Right hindlimb (tissue), 1 donor: ENCODE measurements at regions not wholly inside any gene's neighbourhood (a gene's known extent, or its start where the extent isn't known, plus 50 kb on each side); places are given as distances from the start of the nearest gene placed in this dataset.

Experiments
- DNase-seq: peaks from one replicate; pipeline ENCODE4 v3.0.0-alpha.2; 2018

DNA sequence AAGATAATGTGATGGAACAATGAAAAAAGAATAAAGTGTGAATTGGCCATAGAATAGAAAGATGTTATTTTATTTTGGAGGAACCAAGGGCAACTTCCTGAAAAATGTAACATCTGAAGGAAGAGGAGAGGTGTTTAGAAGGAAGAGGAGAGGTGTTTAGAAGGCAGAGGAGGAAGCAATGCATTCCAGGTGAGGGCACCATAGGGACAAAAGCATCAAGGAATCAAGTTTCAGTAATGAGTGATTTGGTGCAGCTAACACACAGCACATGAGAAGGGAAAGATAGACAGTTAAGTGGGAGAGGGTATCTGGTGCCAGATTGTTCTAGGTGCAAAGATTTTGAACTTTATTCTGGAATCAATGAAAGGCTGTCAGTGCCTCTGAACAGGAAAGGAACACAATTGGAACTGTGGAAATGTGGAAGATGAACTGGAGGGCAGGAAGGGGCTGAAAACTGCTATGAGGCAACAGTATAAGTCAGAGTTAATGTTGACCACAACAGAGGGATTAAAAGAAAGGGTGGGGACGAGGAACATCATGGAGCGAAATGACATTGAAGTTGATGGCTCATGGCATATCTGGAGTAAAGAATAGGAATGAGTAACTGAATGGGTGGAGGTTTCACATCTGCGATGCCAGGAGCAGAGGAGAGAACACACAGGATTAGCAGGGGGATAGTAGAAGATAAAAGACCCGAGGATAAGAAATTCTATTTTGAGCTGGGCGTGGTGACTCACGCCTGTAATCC is 326.6 kb downstream of the LRIG3 start:
- no peak for DNase-seq

DNA sequence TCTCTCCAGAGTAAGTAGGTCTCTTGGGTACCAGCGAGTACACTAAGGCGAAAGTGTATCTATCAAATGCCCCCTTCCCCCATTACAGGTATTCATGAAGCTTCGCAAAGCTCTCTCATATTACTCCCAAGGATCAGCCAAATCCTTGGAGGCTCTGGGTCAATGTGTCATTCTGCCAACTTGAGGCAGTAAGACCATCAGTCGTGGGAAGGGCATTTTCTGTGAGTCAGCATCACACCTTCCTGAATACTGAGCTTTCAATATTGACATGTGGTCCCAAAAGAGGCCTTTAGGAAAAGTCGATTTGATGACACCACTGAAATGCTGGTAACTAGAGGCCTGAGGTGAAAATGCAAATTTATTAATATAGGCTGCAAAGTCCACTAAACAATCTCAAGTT is 323.9 kb downstream of the LRIG3 start:
- no peak for DNase-seq

DNA sequence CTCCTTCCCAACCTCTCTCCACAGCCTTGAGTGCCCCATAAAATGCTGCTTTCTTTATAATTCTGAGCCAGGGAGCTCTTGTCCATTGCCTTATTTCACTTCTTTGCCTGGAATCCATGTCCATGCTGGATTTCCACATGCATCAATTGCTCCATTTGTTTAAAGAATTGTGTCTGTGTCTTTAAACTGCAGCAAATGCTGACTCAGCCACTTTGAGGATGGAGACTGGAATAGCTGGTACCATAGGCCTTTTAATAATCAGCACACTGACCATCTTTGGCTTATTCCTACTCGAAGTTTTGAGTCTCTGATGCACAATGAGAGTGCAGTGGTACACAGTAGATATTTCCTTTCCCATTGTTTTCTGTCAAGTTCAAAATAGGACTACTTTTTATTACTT is 318.8 kb downstream of the LRIG3 start:
- DNase-seq: no peak

- no peak for DNase-seq
These were observed 318.1 kb downstream of the LRIG3 start for GRCh38 chr12:58602179-58602578.

- no peak for DNase-seq
These were observed 317.6 kb downstream of the LRIG3 start for GRCh38 chr12:58602736-58603135.

DNA sequence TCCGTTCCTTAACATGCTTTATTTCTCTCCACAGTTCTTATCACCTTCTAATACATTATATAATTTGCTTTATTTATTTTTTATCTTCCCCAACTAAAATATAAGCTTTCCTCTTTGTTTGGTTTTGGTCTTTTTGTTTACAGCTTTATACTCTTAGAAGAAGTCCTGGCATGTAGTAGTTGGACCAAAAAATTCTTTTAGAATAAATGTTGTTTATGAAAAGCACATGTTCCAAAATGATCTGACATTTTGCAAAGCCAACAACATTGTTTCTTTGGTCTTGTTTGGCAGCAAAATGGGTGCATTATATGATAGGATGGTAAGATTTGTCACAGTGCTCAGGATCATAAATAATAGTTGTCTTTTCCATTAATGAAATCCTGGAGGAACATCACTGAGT is 312.5 kb downstream of the LRIG3 start:
- no peak for DNase-seq

- no peak for DNase-seq
These were observed 311.6 kb downstream of the LRIG3 start for GRCh38 chr12:58608711-58609110.

- DNase-seq: no peak
These were observed 305.3 kb downstream of the LRIG3 start for GRCh38 chr12:58615047-58615446.

- DNase-seq: no peak
These were observed 304.7 kb downstream of the LRIG3 start for GRCh38 chr12:58615576-58615975.

DNA sequence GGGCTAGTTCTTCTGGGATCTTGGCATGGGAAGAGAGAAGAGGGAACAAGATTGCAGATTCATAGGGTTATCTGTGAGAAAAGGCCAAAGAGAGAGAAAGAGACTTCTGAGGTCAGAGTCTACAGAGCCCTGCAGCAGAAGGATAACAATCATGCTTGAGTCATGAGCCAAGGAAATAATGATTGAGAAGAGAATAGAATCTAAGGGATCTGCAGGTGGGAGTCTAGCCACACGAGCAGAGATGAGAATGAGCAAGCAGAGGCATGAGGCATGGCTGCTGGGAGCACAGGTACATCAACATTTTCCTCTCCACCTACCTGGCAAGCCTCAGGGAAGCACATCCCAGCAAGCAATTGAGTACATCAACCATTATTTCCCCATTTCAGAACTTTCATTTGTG is 303.7 kb downstream of the LRIG3 start:
- DNase-seq: no peak

GRCh38 chr12:58621126-58621525 is 299.2 kb downstream of the LRIG3 start:
- no peak for DNase-seq

DNA sequence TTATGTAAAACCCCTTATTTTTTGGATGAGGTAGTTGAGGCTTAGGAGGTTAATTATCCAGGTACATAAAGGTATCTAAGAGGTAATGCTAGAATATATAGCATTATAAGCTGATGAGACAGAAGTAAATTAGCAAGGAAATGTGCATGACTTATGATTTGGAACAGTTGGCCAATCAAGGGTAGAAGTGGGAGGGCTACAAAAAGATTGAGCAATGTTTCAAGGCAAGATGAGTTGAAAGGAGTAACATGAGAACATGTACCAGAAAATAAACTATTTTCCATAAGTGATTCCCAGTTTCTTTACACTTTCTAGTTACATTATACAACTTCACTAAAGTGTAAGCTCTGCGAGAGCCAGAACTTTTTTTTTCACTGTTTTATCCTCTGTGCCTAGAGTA is 290.9 kb downstream of the LRIG3 start:
- DNase-seq: no peak

DNA sequence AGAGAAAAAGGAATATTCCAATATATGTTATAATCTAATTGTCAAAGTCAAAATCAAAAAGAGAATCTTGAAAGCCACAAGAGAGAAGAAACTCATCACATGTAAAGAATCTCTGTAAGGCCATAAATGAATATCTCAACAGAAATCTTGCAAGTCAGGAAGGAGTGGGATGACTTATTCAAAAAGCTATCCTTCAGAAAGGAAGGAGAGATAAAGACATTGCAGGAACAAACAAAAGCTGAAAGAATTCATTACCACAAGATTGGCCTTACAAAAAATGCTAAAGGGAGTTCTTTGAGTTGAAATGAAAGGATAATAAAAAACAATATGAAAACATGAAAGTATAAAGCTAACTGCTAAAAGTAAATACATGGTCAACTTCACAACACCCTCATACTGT is 286.8 kb downstream of the LRIG3 start:
- DNase-seq: no peak

DNA sequence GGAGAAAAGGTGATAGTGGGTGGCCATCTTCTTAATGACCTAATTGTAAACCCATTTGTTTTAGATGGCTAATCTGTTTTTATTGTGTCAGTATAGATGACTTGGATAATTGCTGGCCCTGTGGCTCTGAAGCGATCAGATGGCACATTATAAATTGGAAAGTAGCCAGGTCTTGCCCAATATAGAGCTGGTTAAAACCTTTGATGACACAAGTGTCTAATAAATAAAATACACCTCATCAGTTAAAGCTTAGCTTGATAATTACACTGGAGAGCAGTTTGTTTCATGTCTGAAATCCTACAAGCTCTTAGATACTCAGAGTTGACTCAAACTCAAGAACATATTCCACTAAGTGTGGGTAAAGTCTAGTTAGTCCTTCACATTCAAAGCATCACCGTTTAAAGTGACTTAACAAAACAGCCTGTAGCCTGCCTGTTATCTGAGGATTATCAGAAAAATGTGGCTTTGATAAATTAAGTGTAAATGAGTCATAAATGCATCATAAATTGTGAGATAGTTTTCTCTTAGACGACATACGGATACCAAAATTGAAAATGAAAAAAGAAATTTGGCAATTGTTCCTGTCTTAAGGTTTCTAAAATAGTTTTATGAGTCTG is 280.9 kb downstream of the LRIG3 start:
- no peak for DNase-seq

GRCh38 chr12:58640314-58640713 is 280.0 kb downstream of the LRIG3 start:
- no peak for DNase-seq

DNA sequence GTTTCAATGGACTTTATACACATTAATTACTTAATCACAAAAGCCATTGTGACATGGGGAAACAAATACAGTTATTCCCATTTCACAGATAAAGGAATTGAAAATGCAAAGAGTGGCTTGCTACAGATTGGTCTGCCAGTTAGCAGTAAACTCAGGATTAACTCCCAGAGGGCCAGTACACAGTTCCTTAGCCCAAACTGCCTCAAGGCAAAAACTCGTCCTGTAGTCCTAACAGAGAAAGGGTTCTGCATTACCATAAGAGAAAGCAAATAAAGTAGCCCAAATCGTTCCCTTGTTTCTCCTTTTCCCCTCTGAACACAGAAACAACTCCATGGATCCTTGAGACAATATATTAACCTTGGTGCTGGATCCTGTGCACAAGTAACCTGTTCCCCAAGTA is 274.4 kb downstream of the LRIG3 start:
- no peak for DNase-seq

DNA sequence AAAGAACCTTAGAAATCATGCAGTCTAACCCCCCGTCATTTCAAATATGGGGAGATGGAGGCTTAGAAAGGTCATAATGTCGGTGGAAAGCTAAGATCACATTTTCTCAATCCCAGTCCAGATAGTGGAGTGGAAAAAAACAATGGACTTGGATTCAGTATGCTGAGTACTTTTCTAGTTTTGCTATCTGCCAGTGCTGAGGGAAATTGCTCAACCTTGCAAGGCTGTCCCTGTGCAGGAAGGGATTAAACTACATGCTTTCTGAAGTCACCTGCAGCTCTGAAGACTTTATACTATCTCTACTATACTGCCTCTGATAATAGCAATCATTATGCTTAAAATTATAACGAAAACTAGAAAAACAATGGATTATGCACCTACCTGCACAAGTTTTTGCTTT is 272.8 kb downstream of the LRIG3 start:
- DNase-seq: no peak

DNA sequence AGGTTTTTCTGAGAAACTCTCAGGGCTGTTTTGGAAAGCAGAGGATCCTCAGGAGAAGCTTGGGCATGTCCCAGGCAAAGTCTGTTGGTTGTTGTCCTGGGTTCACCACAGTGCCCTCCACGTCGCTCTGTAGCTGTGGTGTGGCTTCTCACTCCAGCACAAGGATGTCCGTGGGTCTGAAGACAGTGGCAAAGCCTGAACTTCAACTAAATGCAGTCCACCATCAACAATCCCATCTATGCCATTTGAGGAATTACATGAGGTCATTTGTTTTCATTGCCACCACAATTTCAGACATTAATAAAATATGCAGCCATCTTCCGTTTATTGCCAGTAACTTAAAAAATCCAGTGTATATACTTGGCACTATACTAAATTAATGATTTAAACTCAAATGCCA is 272.1 kb downstream of the LRIG3 start:
- peak; percentile 31 for DNase-seq

DNA sequence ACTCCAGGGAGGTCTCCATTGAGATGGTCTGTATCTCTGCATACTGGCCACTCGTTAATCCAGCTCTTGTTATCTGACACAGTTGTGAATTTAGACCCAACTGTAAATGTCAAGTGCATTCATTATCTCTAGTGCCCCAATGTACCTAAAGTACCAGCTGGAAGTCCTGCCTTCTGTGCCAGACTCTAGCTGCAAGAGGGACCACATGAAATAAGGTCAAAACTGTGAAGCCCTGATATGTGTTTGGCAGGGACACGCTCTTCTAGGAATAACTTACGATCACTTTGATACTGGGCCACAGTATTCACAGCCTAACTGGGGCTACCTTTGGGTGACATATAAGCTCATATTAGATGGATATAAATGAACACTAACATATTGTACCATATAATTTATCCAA is 268.5 kb downstream of the LRIG3 start:
- DNase-seq: no peak

DNA sequence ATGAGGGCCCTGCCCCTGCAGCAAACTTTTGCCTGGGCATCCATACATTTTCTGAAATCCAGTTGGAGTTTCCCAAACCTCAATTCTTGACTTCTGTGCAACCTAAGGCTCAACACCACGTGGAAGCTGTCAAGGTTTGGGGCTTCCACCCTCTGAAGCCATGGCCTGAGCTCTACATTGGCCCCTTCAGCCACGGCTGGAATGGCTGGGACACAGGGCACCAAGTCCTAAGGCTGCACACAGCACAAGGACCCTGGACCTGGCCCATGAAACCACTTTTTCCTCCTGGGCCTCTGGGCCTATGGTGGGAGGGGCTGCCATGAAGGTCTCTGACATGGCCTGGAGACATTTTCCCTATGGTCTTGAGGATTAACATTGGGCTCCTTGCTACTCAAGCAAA is 266.3 kb downstream of the LRIG3 start:
- DNase-seq: no peak

DNA sequence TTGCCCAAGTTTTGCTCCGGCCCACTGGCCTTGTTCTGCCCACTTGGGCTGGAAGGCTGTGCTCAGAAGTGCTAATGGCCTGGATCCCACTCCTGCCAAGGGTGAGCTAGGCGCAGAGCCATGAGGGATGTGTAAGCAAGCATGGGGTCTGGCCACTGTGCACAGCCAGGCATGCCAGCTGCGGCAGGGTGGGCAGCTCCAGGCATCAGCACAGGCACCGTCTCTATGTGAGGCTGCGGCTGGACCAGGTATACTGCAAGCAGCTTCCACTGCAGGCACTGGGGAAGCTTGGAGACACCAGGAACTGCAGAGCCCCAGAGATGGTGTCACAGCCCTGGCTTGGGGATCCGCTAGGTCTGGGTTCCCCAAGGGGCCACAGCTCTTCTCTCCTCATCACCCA is 264.9 kb downstream of the LRIG3 start:
- DNase-seq: no peak

- no peak for DNase-seq
These were observed 263.9 kb downstream of the LRIG3 start for GRCh38 chr12:58656254-58657009.

DNA sequence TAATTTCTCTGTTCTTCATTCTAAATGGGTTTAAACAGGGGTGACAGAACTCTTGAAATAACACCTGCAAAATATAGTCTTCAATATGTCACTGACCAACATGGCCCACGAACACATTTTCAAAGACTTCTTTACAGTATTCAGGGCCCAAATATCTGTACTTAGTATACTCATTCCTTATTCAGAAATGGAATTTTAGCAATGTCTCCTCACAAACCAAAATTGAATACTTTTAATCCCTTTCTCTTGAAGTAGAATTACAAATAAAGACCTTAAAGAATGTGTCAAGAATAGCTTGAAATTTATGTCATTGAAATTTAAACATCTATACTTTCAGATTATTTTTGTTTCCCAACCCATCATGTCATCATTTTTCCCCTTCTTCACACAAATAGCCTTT is 263.1 kb downstream of the LRIG3 start:
- DNase-seq: no peak

DNA sequence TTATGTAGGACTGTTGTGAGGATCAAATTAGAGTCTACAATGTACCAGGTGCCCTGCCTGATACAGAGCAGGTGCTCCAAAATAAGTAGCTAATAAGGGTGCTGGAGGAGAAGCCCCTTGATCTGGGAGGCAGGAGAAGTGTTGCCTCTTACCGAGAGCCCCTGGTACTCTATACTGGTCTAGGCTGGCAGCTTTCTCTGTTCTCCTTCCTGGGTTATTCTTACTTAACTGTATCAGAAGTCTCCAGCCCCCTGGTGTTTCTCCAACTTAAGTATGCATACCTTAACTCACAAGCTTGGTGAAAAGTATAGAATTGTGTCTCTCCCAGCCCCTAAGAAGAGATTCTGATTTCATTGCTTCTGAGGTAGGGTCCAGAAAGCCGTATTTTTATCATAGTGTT is 254.9 kb downstream of the LRIG3 start:
- no peak for DNase-seq
